IPS-NIHi11 (cell line): ENCODE measurements at regions not wholly inside any gene's neighbourhood (a gene's known extent, or its start where the extent isn't known, plus 50 kb on each side); places are given as distances from the start of the nearest gene placed in this dataset.
"Not testable (repeated sequence)": the region's sequence is repeated elsewhere in the genome, so short reads cannot be mapped to it uniquely, and the experiment has no call there.

ENCODE experiments used
- DNase-seq: peaks from one replicate; pipeline ENCODE4 v3.0.0; 2012; ENCODE audit warnings: mixed read lengths, low spot score

DNA sequence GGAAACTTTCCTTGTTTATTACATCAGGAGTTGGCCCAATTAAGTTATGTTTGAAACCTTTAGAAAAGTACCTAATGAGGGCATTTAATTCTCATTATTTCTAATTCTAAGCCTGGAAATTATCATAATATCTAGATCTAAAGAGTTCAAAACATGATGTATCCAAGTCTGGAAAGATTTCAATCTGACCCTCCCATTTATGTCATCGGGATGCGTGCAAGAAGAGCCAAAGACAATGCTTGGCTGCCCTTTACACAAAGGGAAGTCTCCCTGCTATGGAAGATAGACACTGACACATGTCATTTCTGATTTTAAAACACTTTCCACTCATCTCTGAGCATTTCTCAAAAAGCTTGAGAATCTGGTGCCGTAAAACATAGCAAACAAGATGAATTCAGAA, 222.4 kb downstream of the ANTXR2 start:
- no peak for DNase-seq

DNA sequence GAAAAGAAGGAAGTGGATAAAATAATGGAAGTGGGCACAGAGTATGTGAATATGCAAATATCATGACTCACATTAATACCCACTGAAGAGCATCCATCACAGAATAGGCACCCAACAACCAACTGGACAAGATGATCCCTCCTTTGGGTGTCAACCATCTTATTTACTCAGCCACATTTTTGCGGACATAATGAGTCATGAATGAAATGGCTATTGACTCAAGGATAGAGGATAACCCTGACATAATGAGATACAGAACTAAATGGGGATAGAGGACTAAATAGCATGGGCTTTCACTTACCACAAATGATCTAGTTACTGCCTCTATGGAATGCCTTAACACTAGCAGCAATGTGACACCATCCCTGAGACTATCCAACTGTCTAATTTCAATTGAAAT, 224.7 kb downstream of the ANTXR2 start:
- DNase-seq: no peak

DNA sequence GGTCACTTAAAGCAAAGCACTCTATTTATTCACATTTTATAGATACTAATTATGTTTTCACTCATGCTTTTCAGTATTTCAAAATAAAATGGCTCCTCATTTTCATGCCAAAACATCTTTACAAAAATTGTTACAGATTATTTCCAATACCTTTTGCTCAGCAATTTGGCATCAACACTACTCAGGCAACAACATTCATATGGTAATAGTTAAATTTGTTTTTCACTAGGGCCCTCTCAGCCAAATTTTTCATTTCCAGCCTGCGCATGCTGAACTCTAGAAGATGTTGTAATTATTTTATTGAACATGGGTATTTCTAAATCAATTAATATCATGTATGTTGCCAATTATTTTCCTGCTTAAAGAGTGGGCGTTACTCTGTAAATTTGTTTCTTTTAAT, 225.6 kb downstream of the ANTXR2 start:
- no peak for DNase-seq

- DNase-seq: no peak
Observed at GRCh38 chr4:79842162-79842561, 230.9 kb downstream of the ANTXR2 start.

DNA sequence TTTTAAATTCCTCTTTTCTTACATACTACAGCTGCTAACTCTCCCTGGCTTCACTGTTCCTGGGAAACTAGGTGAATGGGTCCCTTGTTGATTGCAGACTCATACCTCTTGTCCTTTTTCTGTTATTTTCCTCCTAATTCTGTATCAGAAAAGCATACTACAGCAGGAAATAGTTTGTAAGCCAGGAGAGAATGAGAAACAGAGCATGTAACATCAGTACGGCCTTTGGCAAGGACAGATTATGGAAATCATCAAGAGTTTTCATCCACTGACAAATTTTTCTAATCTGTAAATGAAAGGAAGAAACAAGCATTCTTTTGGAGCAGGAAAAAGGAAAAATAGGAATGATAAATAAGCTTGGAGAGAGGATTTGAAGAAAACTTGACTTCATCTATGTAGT, 239.2 kb downstream of the ANTXR2 start:
- no peak for DNase-seq

DNA sequence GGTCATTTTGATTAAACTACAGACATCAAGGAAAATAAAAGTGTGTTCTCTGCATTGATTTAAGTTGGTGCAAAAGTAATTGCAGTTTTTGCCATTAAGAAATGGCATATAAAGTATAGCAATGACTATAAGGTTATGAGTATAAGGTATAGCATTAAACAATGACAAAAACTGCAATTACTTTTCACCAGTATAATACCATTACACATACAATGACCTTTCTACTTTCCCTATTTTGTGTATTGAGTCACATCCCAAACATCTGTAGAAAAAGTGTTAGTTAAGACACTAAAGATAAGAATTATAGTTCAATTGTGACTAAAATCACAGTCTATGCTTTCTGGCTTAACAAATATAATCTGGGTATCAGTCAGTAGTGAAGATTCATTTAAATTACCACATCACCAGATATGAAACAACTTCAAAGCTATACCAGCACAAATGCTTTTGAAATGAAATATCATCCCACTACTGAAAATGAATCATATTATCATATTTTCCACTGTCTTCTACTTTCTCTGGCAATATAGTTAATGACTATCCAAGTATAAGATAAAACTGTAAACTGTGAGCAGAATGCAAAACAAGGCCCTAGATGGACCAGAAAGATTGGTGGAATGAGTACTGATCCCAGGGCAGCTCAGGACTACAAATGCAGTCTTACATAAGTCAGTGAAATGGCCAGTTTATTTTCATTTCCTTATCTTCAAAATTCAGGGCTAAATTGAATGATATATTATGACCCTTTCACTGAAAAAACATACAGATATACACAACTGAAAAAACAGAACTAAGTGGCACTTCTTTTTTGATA, 241.1 kb downstream of the ANTXR2 start:
- DNase-seq: no peak

DNA sequence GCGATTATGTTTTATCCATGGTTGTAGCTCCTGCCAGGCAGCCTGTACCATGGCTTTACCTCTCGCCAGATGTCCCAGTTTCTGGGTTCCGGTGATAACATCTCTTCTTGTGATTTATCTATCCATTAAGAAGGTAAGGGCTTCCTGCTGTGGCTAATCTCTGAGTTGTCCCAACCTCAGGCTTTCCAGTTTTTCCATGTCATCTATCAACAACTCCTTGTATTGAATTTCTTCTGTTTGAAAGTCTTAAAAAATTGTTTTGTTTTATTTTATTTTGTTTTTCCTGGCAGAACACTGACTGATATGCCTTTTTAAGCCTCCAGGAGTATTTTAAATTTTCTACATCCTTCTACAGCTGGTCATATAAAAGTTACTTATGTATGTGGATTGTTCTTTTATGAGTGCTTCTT, 241.9 kb downstream of the ANTXR2 start:
- DNase-seq: no peak

GRCh38 chr4:79827283-79827682, 245.7 kb downstream of the ANTXR2 start:
- DNase-seq: no peak

DNA sequence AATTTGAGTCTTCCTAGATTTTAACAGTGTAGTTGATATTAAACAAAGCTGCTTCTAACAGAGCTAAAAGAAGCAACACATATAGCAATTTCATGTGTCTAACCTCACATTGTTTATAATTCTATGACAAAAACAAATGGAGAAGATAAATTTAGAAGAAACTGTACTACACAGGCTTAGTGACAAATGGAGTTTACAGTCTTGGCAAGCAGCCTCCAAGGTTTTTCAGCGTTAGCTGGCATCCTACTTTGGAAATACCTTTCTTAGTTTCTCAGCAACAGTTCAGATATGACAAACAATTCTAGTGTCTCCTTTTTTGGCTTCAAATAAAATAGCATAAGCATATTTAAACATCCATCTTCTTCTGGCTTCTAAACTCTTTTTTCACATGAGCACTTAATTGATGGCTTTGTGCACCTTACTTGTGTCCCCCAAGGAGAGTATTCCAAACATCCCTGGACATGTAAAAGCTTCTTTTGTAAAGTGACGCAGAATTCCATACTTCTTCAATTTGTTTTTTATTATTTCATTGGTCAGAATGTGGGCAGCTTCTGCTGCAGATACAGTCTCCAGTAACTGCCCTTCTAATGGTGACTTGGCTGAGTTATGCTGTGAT, 249.8 kb downstream of the ANTXR2 start:
- DNase-seq: no peak

- no peak for DNase-seq
Observed at GRCh38 chr4:79820427-79820826, 252.6 kb downstream of the ANTXR2 start.

DNA sequence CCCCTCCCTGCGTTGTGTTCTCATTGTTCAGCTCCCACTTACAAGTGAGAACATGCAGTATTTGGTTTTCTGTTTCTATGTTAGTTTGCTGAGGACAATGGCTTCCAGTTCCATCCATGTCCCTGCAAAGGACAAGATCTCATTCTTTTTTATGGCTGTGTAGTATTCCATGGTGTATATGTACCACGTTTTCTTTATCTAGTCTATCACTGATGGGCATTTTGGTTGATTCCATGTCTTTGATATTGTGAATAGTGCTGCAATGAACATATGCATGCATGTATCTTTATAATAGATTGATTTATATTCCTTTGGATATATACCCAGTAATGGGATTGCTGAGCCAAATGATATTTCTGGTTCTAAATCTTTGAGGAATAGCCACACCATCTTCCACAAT, 265.1 kb downstream of the ANTXR2 start:
- DNase-seq: not testable (repeated sequence)

DNA sequence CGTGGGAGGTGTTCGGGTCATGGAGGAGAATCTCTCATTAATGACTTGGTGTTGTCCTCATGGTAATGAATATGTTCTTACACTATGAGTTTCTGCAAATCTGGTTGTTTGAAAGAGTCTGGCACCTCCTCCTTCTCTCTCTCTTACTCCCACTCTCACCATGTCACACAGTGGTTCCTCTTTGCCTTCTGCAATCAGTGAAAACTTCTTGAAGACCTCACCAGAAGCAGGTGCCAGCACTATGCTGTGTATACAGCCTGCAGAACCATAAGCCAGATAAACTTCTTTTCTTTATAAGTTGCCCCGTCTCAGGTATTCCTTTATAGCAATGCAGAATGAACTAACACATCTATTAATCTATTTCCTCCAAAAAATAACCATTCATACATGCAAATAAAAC, 275.0 kb downstream of the ANTXR2 start:
- no peak for DNase-seq

DNA sequence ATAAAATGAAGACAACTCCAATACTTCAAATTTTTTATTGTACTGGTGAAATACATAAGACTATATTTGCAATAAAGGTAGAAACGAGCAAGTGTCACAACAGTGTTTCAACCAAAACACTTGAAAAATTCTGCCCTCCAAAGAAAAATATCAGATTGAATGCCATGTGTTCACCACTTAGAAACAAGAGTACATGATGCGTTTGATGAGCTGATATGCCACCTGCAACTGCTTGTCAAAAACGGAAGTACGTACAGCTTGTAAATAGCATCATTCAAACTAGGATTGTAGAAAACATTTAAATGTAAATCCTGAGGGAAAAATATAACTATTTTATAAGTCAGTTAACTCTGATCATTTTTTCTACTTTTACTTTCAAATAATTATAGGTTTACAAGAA, 276.1 kb downstream of the ANTXR2 start:
- no peak for DNase-seq

DNA sequence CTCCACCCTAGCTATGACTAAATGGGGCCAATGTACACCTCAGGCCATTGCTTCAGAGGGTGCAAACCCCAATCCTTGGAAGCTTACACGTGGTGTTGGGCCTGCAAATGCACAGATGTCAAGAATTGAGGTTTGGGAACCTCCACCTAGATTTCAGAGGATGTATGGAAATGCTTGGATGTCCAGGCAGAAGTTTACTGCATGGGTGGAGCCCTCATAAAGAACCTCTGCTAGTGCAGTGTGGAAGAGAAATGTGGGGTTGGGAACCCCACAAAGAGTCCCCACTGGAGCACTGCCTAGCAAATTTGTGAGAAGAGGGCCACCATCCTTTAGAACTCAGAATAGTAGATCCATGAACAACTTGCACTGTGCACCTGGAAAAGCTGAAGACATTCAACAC, 284.1 kb downstream of the ANTXR2 start:
- DNase-seq: no peak

GRCh38 chr4:79780129-79780528, 292.9 kb downstream of the ANTXR2 start:
- no peak for DNase-seq

- no peak for DNase-seq
Observed at GRCh38 chr4:79772510-79772909, 300.5 kb downstream of the ANTXR2 start.

GRCh38 chr4:79764120-79764519, 308.9 kb downstream of the ANTXR2 start:
- no peak for DNase-seq

GRCh38 chr4:79763486-79764075, 309.4 kb downstream of the ANTXR2 start:
- no peak for DNase-seq

DNA sequence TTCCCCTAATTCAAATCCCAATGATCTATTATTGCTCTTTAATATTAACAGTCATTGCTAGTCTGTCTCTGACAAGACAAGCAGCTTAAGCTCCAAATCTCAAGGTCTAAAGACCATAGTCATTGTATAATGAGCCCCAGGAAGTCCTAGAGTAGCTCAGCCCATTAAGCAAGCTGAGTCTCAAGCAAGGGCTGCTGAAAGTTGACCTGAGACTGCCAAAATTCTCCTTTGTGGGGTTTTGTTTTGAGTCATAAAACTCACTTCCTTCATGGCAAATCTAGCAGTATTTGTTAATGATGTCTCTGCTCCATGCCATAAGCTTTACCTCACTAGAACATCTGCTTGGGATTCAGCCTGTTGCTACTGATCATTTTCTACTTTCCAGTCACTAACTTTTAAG, 313.2 kb downstream of the ANTXR2 start:
- DNase-seq: no peak

- DNase-seq: no peak
Observed at GRCh38 chr4:79757600-79757999, 315.4 kb downstream of the ANTXR2 start.

GRCh38 chr4:79756140-79756895, 316.7 kb downstream of the ANTXR2 start:
- DNase-seq: no peak

DNA sequence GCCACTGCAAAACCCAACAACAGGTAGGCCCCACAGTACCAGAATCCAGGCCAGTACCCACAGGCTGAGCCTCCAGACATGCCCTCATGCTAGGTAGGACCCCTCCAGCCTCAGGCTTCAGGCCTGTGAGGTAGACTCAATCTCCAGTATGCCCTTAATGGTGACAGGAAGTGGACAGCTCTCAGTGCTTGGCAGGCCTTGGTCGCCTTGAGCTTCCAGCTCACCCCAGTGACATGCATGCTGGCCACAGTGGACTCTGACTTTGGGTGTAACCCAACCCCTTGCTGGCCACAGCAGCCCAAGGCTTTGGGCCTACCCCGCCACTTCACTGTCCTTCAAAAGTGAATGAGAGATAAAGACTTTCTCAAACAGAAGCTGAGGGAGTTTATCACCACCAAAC, 324.2 kb downstream of the ANTXR2 start:
- DNase-seq: no peak

DNA sequence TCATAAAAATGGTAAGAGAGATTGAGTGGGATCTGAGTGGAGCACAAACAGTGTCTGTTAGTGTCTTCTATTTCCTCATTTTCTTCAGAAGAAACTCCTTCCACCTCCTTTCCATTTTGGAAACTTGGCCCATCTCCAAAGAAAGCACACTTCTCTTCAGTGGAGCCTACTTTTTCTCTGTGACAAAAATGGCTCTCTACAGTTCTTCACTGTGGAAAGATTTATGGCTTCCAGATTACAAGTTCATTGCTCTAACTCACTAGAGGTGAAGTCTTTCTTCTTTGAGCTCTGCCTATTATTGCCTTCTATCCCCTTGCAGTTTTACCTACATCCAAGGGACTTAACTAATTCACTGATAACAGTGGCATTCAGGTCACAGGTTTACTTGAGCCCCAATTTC, 325.8 kb downstream of the ANTXR2 start:
- no peak for DNase-seq
